ENCODE measurements at regions not wholly inside any gene's neighbourhood (a gene's known extent, or its start where the extent isn't known, plus 50 kb on each side); places are given as distances from the start of the nearest gene placed in this dataset.

DNA sequence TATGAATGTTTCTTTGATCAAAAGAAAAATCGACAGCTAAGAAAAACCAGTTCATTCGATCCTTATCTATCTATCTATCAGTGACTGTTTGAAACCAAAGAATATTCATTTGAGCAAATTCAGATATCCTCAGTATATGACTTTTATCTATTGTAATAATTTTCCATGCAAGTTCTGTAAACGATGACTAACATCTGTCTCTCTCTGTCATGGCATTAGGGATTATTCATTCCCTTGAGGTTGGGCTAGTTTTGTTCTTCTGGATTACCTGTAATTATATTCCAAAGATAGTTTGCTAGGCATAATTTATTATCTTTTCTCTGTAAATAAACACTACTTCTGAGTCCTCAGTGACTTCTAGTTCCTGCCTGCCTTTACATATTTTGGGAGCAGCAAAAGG, 497.7 kb upstream of the CDH11 start:
- no peak for TF ChIP-seq TEAD4 (IDR thresholded peaks at IDR 0.05)
- TF ChIP-seq USF1 (IDR thresholded peaks at IDR 0.05) = no peak
- TF ChIP-seq REST (IDR thresholded peaks at IDR 0.05; ENCODE audit: low read depth) = no peak
- TF ChIP-seq NFIC (IDR thresholded peaks at IDR 0.05) = no peak
- TF ChIP-seq FOXM1 (IDR thresholded peaks at IDR 0.05; ENCODE audit: borderline replicate concordance, low read depth) = no peak
- no peak for TF ChIP-seq CREB1 (IDR thresholded peaks at IDR 0.05; ENCODE audit: low read depth)
- no peak for TF ChIP-seq MAX (IDR thresholded peaks at IDR 0.05)
- TF ChIP-seq EGR1 (IDR thresholded peaks at IDR 0.05) = no peak

DNA sequence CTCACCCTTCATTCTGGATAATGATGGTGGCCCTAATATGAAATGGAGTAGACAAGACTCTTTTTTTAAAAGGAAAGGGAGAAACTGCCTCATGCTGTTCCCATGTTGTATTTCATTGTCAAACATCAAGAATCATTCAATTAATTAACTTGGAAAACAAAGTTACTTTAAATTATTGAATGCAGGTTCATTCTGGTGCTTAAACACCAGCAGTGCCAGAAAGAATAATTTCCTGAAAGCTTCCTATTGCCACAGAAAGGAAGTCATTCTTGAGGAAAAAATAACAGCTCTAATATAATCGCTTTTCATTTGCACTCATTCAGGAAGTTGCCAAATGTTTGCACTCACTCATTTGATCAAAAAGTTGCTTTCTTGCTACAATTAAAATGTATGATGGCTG, 497.1 kb upstream of the CDH11 start:
- TF ChIP-seq NFIC (IDR thresholded peaks at IDR 0.05) (no peak), YY1 (IDR thresholded peaks at IDR 0.05; ENCODE audit: low read depth) (no peak), TEAD4 (IDR thresholded peaks at IDR 0.05) (no peak), USF1 (IDR thresholded peaks at IDR 0.05) (no peak), CREB1 (IDR thresholded peaks at IDR 0.05; ENCODE audit: low read depth) (no peak), EP300 (IDR thresholded peaks at IDR 0.05; ENCODE audit: borderline replicate concordance) (no peak), TCF12 (IDR thresholded peaks at IDR 0.05; ENCODE audit: low read depth) (no peak), ZBTB7A (IDR thresholded peaks at IDR 0.05; ENCODE audit: low read depth) (no peak), CEBPB (IDR thresholded peaks at IDR 0.05) (no peak), MAX (IDR thresholded peaks at IDR 0.05) (no peak), REST (IDR thresholded peaks at IDR 0.05; ENCODE audit: low read depth) (no peak), TAF1 (IDR thresholded peaks at IDR 0.05; ENCODE audit: low read depth) (no peak), RAD21 (IDR thresholded peaks at IDR 0.05; ENCODE audit: low read depth) (no peak), FOXM1 (IDR thresholded peaks at IDR 0.05; ENCODE audit: borderline replicate concordance, low read depth) (no peak), EGR1 (IDR thresholded peaks at IDR 0.05) (no peak)

DNA sequence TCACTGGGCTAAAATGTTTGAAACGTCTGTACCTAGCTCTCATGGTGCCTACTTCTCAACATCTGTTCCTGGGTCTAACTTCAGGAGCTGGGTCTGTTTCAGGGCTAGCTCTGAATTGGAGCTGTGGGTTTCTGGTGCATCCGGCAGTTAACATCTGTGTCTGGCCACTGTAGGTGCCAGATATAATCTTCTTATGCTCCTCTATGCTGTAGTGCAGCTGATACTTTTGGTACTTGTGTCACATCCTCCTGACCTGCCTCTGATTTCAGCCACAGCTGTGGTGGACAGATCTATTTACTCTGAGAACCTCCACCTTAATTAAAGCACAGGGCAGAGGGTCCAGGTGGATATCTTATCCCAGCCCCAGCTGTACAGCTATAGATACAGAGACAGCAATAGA, 496.5 kb upstream of the CDH11 start:
- TF ChIP-seq FOXM1 (IDR thresholded peaks at IDR 0.05; ENCODE audit: borderline replicate concordance, low read depth) = no peak
- TF ChIP-seq ZBTB7A (IDR thresholded peaks at IDR 0.05; ENCODE audit: low read depth) = no peak
- no peak for TF ChIP-seq YY1 (IDR thresholded peaks at IDR 0.05; ENCODE audit: low read depth)
- TF ChIP-seq CREB1 (IDR thresholded peaks at IDR 0.05; ENCODE audit: low read depth) = no peak

DNA sequence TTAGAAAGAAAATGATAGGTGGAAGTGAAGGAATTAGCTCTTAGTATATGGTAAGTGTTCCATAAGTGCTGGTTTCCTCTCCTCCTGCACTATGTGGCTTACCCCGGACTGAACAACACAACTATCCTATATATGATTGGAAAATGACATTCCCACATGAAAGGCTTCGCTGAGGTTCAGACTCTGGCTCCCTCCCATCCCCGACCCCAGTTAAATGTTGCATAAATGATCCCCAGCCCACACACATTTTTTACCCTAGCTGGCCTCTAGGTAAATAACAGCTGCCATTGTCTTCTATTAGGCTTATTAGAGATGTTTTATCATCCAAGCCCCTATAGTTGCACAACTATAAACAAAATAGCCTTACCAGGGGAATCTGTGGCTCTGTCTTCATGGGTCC, 495.6 kb upstream of the CDH11 start:
- TF ChIP-seq CREB1 (IDR thresholded peaks at IDR 0.05; ENCODE audit: low read depth) = no peak
- no peak for TF ChIP-seq REST (IDR thresholded peaks at IDR 0.05; ENCODE audit: low read depth)
- no peak for TF ChIP-seq RAD21 (IDR thresholded peaks at IDR 0.05; ENCODE audit: low read depth)
- TF ChIP-seq EP300 (IDR thresholded peaks at IDR 0.05; ENCODE audit: borderline replicate concordance) = no peak
- no peak for TF ChIP-seq TEAD4 (IDR thresholded peaks at IDR 0.05)

- TF ChIP-seq USF1 (IDR thresholded peaks at IDR 0.05) (no peak), EP300 (IDR thresholded peaks at IDR 0.05; ENCODE audit: borderline replicate concordance) (no peak), REST (IDR thresholded peaks at IDR 0.05; ENCODE audit: low read depth) (no peak)
These were observed 486.6 kb upstream of the CDH11 start for GRCh38 chr16:65608455-65608854.

Data from Ishikawa (cell line).